ENCODE measurements at regions not wholly inside any gene's neighbourhood (a gene's known extent, or its start where the extent isn't known, plus 50 kb on each side); places are given as distances from the start of the nearest gene placed in this dataset.

DNA sequence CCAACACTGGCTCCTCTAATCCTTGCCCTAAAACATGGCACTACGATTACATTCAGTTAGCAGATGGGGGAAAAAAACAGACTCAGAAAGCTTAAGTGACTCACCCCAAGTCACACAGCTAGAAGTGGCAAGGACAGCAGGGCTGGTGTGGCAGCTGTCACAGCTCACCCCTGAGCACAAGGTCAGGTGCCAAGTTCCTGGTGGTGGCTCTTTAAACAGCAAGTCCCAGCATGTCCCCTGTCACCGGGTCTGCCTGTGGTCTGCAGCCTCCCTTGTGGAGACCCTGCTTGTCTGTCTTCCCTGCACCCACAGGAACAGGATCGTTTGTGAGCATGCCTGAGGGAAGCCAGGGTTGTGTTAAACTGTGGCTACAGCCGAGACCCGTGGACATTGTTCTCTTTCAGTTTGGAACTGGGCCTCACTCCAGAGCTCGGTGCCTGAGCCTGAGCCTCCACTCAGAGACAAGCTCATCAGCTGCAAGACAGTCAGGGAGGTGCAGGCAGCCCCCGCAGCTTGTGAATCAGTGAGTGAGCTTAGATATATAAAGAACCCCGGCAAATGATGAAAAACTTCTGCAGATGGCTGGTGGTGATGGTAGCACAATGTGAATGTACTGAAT lies 260.8 kb downstream of the BCOR start:
- H3K9ac ChIP-seq (ENCODE audit: low read length) = no peak overlapping the region
- H3K27ac ChIP-seq (ENCODE audit: low read length) = no peak overlapping the region
- H3K4me2 ChIP-seq (ENCODE audit: low read length) = no peak overlapping the region
- H4K20me1 ChIP-seq (ENCODE audit: insufficient read depth) = no peaks in the 10 kb centered on the region
- H3K9me2 ChIP-seq (ENCODE audit: insufficient read depth, low read length) = no peaks in the 10 kb centered on the region
- no peaks in the 10 kb centered on the region for H3K36me3 ChIP-seq (ENCODE audit: insufficient read depth, low read length)
- TF ChIP-seq POLR2AphosphoS5 (IDR thresholded peaks at IDR 0.05) (no peak), EZH2 (IDR thresholded peaks at IDR 0.05; ENCODE audit: borderline replicate concordance, insufficient read depth, low read length, poor library complexity, severe bottlenecking) (no peak), TAF1 (IDR thresholded peaks at IDR 0.05; ENCODE audit: low read depth) (no peak), RAD21 (conservative IDR thresholded peaks at IDR 0.05) (no peak), EP300 (conservative IDR thresholded peaks at IDR 0.05; ENCODE audit: poor library complexity, severe bottlenecking) (no peak), SMC3 (conservative IDR thresholded peaks at IDR 0.05; ENCODE audit: poor library complexity) (no peak), MXI1 (conservative IDR thresholded peaks at IDR 0.05; ENCODE audit: poor library complexity, severe bottlenecking) (no peak)
- TF ChIP-seq, protein P1, sequence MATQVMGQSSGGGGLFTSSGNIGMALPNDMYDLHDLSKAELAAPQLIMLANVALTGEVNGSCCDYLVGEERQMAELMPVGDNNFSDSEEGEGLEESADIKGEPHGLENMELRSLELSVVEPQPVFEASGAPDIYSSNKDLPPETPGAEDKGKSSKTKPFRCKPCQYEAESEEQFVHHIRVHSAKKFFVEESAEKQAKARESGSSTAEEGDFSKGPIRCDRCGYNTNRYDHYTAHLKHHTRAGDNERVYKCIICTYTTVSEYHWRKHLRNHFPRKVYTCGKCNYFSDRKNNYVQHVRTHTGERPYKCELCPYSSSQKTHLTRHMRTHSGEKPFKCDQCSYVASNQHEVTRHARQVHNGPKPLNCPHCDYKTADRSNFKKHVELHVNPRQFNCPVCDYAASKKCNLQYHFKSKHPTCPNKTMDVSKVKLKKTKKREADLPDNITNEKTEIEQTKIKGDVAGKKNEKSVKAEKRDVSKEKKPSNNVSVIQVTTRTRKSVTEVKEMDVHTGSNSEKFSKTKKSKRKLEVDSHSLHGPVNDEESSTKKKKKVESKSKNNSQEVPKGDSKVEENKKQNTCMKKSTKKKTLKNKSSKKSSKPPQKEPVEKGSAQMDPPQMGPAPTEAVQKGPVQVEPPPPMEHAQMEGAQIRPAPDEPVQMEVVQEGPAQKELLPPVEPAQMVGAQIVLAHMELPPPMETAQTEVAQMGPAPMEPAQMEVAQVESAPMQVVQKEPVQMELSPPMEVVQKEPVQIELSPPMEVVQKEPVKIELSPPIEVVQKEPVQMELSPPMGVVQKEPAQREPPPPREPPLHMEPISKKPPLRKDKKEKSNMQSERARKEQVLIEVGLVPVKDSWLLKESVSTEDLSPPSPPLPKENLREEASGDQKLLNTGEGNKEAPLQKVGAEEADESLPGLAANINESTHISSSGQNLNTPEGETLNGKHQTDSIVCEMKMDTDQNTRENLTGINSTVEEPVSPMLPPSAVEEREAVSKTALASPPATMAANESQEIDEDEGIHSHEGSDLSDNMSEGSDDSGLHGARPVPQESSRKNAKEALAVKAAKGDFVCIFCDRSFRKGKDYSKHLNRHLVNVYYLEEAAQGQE (IDR thresholded peaks at IDR 0.05; ENCODE audit: borderline replicate concordance) = no peak
- TF ChIP-seq, protein P2, sequence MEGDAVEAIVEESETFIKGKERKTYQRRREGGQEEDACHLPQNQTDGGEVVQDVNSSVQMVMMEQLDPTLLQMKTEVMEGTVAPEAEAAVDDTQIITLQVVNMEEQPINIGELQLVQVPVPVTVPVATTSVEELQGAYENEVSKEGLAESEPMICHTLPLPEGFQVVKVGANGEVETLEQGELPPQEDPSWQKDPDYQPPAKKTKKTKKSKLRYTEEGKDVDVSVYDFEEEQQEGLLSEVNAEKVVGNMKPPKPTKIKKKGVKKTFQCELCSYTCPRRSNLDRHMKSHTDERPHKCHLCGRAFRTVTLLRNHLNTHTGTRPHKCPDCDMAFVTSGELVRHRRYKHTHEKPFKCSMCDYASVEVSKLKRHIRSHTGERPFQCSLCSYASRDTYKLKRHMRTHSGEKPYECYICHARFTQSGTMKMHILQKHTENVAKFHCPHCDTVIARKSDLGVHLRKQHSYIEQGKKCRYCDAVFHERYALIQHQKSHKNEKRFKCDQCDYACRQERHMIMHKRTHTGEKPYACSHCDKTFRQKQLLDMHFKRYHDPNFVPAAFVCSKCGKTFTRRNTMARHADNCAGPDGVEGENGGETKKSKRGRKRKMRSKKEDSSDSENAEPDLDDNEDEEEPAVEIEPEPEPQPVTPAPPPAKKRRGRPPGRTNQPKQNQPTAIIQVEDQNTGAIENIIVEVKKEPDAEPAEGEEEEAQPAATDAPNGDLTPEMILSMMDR (IDR thresholded peaks at IDR 0.05; ENCODE audit: poor library complexity, severe bottlenecking) = no peak
- H3K9me3 ChIP-seq (ENCODE audit: low read length) = no peaks in the 10 kb centered on the region
- no peak overlapping the region for H3K4me3 ChIP-seq (ENCODE audit: low read length)
- no peaks in the 10 kb centered on the region for H3F3A ChIP-seq (ENCODE audit: insufficient read depth, low read length, poor library complexity, severe bottlenecking)
- no peaks in the 10 kb centered on the region for H3K79me2 ChIP-seq (replicated peaks; ENCODE audit: insufficient read depth, low read length)
- no peak overlapping the region for H2AFZ ChIP-seq (ENCODE audit: low read depth, low read length)
- no peaks in the 10 kb centered on the region for H3K27me3 ChIP-seq (ENCODE audit: insufficient read depth, low read depth, low read length)

DNA sequence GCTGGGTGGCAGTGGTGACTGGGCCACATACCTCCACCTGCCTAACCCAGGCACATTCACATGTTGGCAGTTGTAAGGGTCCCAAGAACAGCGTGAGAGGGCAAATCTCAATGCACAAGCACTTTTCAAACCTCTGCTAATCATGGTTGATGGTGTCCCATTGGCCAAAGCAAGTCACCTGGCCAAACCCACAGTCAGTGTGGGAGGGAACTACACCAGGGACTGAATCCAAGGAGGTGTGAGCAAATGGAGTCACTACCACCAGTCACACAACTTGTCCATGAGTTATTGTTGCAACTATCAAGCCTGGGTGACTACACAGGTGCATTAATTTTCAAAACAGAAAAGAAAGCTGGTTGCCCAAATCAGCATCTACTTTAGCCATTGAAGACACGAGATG lies 260.1 kb downstream of the BCOR start:
- no peaks in the 10 kb centered on the region for H3K36me3 ChIP-seq (ENCODE audit: insufficient read depth, low read length)
- no peak overlapping the region for H3K9ac ChIP-seq (ENCODE audit: low read length)
- no peak for TF ChIP-seq RAD21 (conservative IDR thresholded peaks at IDR 0.05)
- TF ChIP-seq, protein P2 (IDR thresholded peaks at IDR 0.05; ENCODE audit: poor library complexity, severe bottlenecking) = no peak
- no peak for TF ChIP-seq MXI1 (conservative IDR thresholded peaks at IDR 0.05; ENCODE audit: poor library complexity, severe bottlenecking)
- no peak for TF ChIP-seq EP300 (conservative IDR thresholded peaks at IDR 0.05; ENCODE audit: poor library complexity, severe bottlenecking)
- no peak for TF ChIP-seq POLR2AphosphoS5 (IDR thresholded peaks at IDR 0.05)
- TF ChIP-seq, protein P1 (IDR thresholded peaks at IDR 0.05; ENCODE audit: borderline replicate concordance) = no peak
- TF ChIP-seq TAF1 (IDR thresholded peaks at IDR 0.05; ENCODE audit: low read depth) = no peak
- TF ChIP-seq SMC3 (conservative IDR thresholded peaks at IDR 0.05; ENCODE audit: poor library complexity) = no peak
- no peak for TF ChIP-seq EZH2 (IDR thresholded peaks at IDR 0.05; ENCODE audit: borderline replicate concordance, insufficient read depth, low read length, poor library complexity, severe bottlenecking)
- no peaks in the 10 kb centered on the region for H3K27me3 ChIP-seq (ENCODE audit: insufficient read depth, low read depth, low read length)
- no peaks in the 10 kb centered on the region for H3K79me2 ChIP-seq (replicated peaks; ENCODE audit: insufficient read depth, low read length)
- H3K27ac ChIP-seq (ENCODE audit: low read length) = no peak overlapping the region
- H3K4me3 ChIP-seq (ENCODE audit: low read length) = no peak overlapping the region
- H3K4me2 ChIP-seq (ENCODE audit: low read length) = no peak overlapping the region
- H3K9me2 ChIP-seq (ENCODE audit: insufficient read depth, low read length) = no peaks in the 10 kb centered on the region
- H3F3A ChIP-seq (ENCODE audit: insufficient read depth, low read length, poor library complexity, severe bottlenecking) = no peaks in the 10 kb centered on the region
- no peaks in the 10 kb centered on the region for H4K20me1 ChIP-seq (ENCODE audit: insufficient read depth)
- H2AFZ ChIP-seq (ENCODE audit: low read depth, low read length) = no peak overlapping the region
- H3K9me3 ChIP-seq (ENCODE audit: low read length) = no peaks in the 10 kb centered on the region
